ENCODE measurements at regions not wholly inside any gene's neighbourhood (a gene's known extent, or its start where the extent isn't known, plus 50 kb on each side); places are given as distances from the start of the nearest gene placed in this dataset.
A peak's percentile ranks its signal among the peaks of the same experiment; 100 is the strongest.

DNA sequence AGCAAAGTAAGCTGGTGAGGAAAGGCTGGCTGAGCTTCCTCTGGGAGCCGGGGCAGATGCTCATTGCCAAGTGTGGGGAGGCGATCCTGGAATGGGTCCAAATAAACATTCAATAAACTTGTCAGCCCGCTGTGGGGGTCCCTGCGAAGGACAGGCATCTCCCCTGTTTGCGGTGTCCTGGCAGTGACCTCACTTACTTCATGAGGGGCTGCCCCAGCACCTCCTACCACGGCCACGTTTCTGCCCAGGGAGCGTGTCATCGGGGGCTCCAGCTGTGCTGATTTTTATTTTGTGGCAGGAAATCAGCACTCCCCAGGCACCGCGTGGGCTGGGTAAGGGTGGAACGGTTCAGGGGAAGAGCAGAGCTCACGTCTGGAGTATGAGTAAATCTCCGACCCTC, 493.9 kb upstream of the B3GAT1 start:
- H3K27me3 ChIP-seq: no peaks in the 10 kb centered on the region
- no peak for ATAC-seq
- intact Hi-C loops (cut with DNase I): no loop called here
- H3K9me3 ChIP-seq: no peaks in the 10 kb centered on the region
- WGBS, 2 donors: 27 to 41% methylated on average over 14 of the region's 14 CpGs
- no peak for DNase-seq
- no peaks in the 10 kb centered on the region for H3K4me1 ChIP-seq
- no peak overlapping the region for H3K27ac ChIP-seq
- no peaks in the 10 kb centered on the region for H3K36me3 ChIP-seq (replicated peaks in 1 of 2; ENCODE audit: insufficient read depth in 1 of 2, low read depth in 2 of 2)
- no peak overlapping the region for H3K4me3 ChIP-seq
- TF ChIP-seq POLR2A (IDR thresholded peaks at IDR 0.05): no peak
- TF ChIP-seq, protein P1, sequence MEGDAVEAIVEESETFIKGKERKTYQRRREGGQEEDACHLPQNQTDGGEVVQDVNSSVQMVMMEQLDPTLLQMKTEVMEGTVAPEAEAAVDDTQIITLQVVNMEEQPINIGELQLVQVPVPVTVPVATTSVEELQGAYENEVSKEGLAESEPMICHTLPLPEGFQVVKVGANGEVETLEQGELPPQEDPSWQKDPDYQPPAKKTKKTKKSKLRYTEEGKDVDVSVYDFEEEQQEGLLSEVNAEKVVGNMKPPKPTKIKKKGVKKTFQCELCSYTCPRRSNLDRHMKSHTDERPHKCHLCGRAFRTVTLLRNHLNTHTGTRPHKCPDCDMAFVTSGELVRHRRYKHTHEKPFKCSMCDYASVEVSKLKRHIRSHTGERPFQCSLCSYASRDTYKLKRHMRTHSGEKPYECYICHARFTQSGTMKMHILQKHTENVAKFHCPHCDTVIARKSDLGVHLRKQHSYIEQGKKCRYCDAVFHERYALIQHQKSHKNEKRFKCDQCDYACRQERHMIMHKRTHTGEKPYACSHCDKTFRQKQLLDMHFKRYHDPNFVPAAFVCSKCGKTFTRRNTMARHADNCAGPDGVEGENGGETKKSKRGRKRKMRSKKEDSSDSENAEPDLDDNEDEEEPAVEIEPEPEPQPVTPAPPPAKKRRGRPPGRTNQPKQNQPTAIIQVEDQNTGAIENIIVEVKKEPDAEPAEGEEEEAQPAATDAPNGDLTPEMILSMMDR (IDR thresholded peaks at IDR 0.05): no peak

DNA sequence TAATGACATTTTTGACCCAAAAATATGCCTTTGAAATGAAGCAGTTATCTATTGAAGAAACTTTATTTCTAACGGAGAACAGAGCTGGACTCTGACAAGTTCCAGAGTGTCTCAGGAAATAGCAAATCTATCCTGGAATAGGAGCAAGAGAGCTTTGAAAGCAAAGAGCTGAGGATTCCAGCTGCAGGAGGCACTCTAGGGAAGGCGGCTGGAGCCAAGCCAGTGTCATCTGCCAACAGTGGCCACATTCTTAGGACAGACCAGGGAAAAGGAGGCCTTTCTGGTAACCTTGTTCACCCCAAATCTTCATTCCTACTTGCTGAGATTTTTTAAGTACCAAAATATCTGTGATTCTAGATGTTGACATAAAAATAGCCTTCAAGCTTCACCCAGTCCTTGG, 493.5 kb upstream of the B3GAT1 start:
- Histone ChIP-seq H3K4me3 (no peak overlapping the region), H3K27me3 (no peaks in the 10 kb centered on the region), H3K36me3 (replicated peaks in 1 of 2; ENCODE audit: insufficient read depth in 1 of 2, low read depth in 2 of 2) (no peaks in the 10 kb centered on the region), H3K9me3 (no peaks in the 10 kb centered on the region), H3K27ac (no peak overlapping the region), H3K4me1 (no peaks in the 10 kb centered on the region)
- DNase-seq (peak in 1 of 4 donors; percentile 23), ATAC-seq (no peak)
- TF ChIP-seq POLR2A (IDR thresholded peaks at IDR 0.05): no peak
- TF ChIP-seq, protein P1 (IDR thresholded peaks at IDR 0.05): no peak
- intact Hi-C loops (cut with DNase I): no loop called here
- WGBS, 2 donors: 52 to 67% methylated on average over 2 of the region's 2 CpGs

DNA sequence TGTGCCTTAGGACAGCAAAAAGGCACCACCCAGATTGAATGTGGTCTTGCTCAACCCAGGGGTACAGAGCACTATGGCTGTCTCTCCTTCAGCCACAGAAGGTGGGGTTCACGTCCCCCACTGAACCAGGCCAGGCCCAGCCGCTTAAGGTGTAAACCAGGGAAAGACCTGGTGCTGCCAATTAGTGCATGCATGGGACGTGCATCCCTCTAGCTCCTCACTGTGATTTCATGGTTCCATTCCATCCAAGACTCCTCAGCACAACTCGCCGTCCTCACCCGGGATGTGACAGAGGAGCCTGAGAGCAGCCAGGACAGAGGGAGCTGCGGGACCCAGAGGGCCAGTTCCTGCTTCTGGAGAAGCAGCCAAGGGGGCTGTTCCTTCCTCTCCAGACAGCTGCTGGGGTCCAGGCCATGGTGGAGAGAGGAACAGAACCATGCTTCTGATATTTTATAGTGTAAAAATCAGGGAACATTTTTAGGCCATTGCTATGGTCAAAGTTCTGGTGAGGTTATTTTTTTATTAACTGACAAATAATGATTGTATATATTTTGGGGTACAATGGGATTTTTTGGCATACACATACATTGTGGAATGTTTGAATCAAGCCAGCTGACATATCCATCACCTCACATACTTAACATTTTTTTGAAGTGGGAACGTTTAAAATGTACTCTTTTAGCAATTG, 492.2 kb upstream of the B3GAT1 start:
- DNase-seq (no peak), ATAC-seq (no peak)
- intact Hi-C loops (cut with DNase I): no loop called here
- Histone ChIP-seq H3K36me3 (replicated peaks in 1 of 2; ENCODE audit: insufficient read depth in 1 of 2, low read depth in 2 of 2) (no peaks in the 10 kb centered on the region), H3K27me3 (no peaks in the 10 kb centered on the region), H3K9me3 (no peaks in the 10 kb centered on the region), H3K4me3 (no peak overlapping the region), H3K4me1 (no peaks in the 10 kb centered on the region), H3K27ac (no peak overlapping the region)
- TF ChIP-seq POLR2A (IDR thresholded peaks at IDR 0.05): no peak
- TF ChIP-seq, protein P1 (IDR thresholded peaks at IDR 0.05): no peak
- WGBS, 2 donors: 57 to 68% methylated on average over 7 to 8 of the region's 8 CpGs

DNA sequence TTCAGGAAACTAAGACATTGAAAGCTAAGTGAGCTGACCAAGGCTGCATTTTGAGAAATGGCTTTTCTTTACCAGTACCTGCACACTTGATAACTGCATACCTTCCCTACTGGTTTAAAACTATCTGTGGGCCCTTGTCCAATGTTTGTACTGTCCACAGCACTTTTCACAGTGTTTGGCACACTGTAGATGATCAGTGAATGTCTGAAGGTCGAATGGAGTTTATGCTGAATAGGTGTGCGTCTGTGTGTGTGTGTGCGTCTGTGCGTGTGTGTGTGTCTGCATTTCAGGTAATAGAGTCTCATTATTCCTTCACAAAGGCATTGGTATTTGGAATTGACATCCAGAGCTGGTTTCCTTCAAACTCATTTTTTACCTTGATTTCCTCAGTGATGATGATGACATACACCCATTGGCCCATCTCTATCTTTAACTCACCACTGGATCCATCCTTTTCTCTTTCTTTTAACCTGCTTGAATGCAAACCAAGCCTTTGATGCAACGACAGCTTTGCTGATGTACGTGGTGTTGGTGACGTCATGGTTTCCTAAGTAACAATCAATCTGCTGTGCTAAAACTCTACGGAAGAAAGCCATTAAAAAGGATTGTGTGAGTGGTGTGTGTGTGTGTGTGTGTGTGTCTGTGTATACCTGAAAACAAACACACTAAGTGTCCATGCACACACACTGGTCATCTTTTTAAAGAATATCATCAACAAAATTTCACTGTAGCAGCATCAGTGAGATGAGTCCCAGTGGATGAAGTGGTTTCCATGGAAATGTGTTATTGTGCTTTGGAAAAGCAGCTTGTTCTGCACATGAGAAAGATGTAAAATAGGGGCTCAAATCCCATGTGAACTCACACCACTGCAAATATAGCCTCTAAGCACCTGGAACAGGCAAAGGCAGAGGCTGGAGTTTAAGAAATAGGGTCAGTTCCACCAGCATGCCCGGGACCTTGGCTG, 490.2 kb upstream of the B3GAT1 start:
- Histone ChIP-seq H3K4me3 (no peak overlapping the region), H3K27me3 (no peaks in the 10 kb centered on the region), H3K36me3 (replicated peaks in 1 of 2; ENCODE audit: insufficient read depth in 1 of 2, low read depth in 2 of 2) (no peaks in the 10 kb centered on the region), H3K27ac (no peak overlapping the region), H3K9me3 (no peaks in the 10 kb centered on the region), H3K4me1 (no peaks in the 10 kb centered on the region)
- ATAC-seq: no peak
- DNase-seq: no peak
- TF ChIP-seq, protein P1 (IDR thresholded peaks at IDR 0.05): no peak
- TF ChIP-seq POLR2A (IDR thresholded peaks at IDR 0.05): no peak
- intact Hi-C loops (cut with DNase I): no loop called here
- WGBS, 2 donors: 34 to 46% methylated on average over 9 of the region's 9 CpGs

Measured in body of pancreas (tissue), 4 donors.